ENCODE measurements at regions not wholly inside any gene's neighbourhood (a gene's known extent, or its start where the extent isn't known, plus 50 kb on each side); places are given as distances from the start of the nearest gene placed in this dataset.

DNA sequence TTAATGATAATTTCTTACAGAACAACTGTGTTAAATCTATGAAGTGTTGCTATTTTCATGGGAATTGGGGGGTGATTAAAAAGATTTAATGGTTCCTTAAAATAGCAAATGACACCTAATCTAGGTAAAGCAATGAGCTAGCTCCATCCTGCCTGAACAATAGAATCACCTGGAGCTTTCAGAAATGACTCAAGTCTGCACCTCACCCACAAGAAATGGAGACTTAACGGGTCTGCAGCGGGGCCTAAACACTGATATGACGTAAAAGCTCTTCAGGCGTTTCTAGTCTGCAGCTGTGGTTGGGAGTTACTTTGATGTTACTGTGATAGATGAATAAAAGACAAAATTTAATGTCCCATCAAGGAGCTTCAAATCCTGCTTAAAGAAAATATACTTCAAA lies 328.2 kb downstream of the RND3 start:
- DNase-seq (ENCODE audit: low spot score in 2 of 2), result no peak
- no peak for TF ChIP-seq POLR2A (IDR thresholded peaks at IDR 0.05)
- no peak for TF ChIP-seq CTCF (IDR thresholded peaks at IDR 0.05)
- H3K4me3 ChIP-seq (ENCODE audit: low read depth, poor library complexity, severe bottlenecking), result no peak overlapping the region
- intact Hi-C loops (cut with DNase I; ENCODE audit: low total_unique reads), result no loop called here
- 86 to 93% methylated on average over 4 of the region's 4 CpGs for whole genome bisulfite sequencing, 2 donors

GRCh38 chr2:150156876-150157275 lies 330.6 kb downstream of the RND3 start:
- intact Hi-C loops (cut with DNase I; ENCODE audit: low total_unique reads), result no loop called here
- no peak for DNase-seq (ENCODE audit: low spot score in 2 of 2)
- H3K4me3 ChIP-seq (ENCODE audit: low read depth, poor library complexity, severe bottlenecking), result no peak overlapping the region
- TF ChIP-seq POLR2A (IDR thresholded peaks at IDR 0.05), result no peak
- 84% methylated on average over 2 of the region's 2 CpGs for WGBS, 2 donors

DNA sequence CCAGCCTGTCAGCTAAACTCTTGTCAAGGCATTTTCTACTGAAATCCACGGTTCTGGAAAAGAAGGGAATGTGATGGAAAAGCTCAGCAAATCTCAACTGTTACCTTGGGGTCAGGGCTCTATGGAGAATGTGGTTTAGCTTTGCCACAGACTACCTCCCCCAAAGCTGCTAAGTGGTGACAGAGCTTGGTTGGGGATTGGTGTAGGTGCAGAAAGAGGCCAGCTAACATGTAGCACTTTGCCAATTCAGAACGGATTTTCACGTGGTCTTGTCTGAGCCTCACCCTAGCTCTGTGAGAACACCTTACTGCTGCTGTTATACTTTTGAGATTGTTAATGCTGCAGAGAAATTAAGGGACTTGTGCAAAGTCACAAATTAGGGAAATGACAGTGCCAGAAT lies 331.1 kb downstream of the RND3 start:
- no peak for DNase-seq (ENCODE audit: low spot score in 2 of 2)
- TF ChIP-seq POLR2A (IDR thresholded peaks at IDR 0.05), result no peak
- no peak for TF ChIP-seq CTCF (IDR thresholded peaks at IDR 0.05)
- H3K4me3 ChIP-seq (ENCODE audit: low read depth, poor library complexity, severe bottlenecking), result no peak overlapping the region
- intact Hi-C loops (cut with DNase I; ENCODE audit: low total_unique reads), result no loop called here
- 72 to 74% methylated on average over 3 of the region's 3 CpGs for WGBS, 2 donors

GRCh38 chr2:150154308-150154797 lies 333.1 kb downstream of the RND3 start:
- no peak for TF ChIP-seq POLR2A (IDR thresholded peaks at IDR 0.05)
- no peak for TF ChIP-seq CTCF (IDR thresholded peaks at IDR 0.05)
- 81 to 85% methylated on average over 2 of the region's 2 CpGs for WGBS, 2 donors
- H3K4me3 ChIP-seq (ENCODE audit: low read depth, poor library complexity, severe bottlenecking), result no peak overlapping the region
- no peak for DNase-seq (ENCODE audit: low spot score in 2 of 2)
- intact Hi-C loops (cut with DNase I; ENCODE audit: low total_unique reads), result no loop called here

DNA sequence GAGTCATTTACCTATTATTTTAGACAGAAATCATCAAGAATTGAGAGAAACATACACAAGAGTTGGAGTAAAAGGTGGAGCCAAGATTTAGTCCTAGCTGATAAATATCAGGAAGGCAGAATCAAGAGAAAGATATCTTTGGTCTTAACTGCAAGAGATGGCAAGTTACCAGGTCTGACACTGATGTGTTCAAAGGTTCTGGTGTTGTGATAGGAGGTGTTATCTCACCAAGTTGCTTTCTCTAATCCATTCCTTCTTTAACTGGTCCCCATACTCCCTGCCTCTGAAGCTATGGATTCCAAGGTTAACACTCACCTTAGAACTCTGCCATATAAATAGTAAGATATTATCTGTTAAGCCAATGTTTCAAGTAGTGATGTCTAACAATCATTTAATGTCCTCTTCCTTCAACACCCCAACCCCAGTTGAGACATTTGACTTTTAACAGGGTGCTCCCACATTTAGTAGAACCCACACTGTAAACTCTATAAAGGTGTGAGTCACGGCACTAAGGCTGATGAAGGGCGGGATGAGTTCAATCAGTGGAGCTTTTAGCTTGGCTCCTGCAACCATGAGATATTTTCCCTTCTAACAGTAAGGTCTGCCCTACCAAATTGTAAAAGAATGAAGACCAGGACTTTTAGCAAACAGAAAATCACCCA lies 333.7 kb downstream of the RND3 start:
- no peak for TF ChIP-seq POLR2A (IDR thresholded peaks at IDR 0.05)
- no peak for TF ChIP-seq CTCF (IDR thresholded peaks at IDR 0.05)
- WGBS, 2 donors, result 64 to 83% methylated on average over 2 of the region's 2 CpGs
- no peak overlapping the region for H3K4me3 ChIP-seq (ENCODE audit: low read depth, poor library complexity, severe bottlenecking)
- intact Hi-C loops (cut with DNase I; ENCODE audit: low total_unique reads), result no loop called here
- DNase-seq (ENCODE audit: low spot score in 2 of 2), result no peak

DNA sequence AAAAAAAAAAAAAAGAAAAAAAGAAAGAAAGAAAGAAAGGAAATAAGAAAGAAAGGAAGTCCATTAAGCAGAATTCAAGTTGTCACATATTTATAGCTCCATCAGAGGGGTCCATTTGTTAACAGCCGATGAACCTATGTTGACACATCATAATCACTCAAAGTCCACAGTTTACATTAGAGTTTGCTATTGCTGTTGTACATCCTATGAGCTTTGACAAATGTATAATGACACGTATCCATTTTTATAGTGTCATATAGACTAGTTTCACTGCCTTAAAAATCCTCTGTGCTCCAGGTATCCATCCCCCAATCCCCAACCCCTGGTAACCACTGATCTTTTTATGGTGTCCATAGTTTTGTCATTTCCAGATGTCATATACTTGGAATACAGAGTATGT lies 335.2 kb downstream of the RND3 start:
- no peak overlapping the region for H3K4me3 ChIP-seq (ENCODE audit: low read depth, poor library complexity, severe bottlenecking)
- intact Hi-C loops (cut with DNase I; ENCODE audit: low total_unique reads), result no loop called here
- TF ChIP-seq POLR2A (IDR thresholded peaks at IDR 0.05) (no peak), CTCF (IDR thresholded peaks at IDR 0.05) (no peak)
- 91 to 92% methylated on average over 2 of the region's 2 CpGs for WGBS, 2 donors
- DNase-seq (ENCODE audit: low spot score in 2 of 2), result no peak

Data from lower leg skin (tissue), 4 donors.